ENCODE measurements at regions not wholly inside any gene's neighbourhood (a gene's known extent, or its start where the extent isn't known, plus 50 kb on each side); places are given as distances from the start of the nearest gene placed in this dataset.

- no peaks in the 10 kb centered on the region for H3K9me3 ChIP-seq
- H3K27me3 ChIP-seq: no peaks in the 10 kb centered on the region
- no peaks in the 10 kb centered on the region for H3K4me1 ChIP-seq
- no peaks in the 10 kb centered on the region for H3K36me3 ChIP-seq
- TF ChIP-seq, protein P1, sequence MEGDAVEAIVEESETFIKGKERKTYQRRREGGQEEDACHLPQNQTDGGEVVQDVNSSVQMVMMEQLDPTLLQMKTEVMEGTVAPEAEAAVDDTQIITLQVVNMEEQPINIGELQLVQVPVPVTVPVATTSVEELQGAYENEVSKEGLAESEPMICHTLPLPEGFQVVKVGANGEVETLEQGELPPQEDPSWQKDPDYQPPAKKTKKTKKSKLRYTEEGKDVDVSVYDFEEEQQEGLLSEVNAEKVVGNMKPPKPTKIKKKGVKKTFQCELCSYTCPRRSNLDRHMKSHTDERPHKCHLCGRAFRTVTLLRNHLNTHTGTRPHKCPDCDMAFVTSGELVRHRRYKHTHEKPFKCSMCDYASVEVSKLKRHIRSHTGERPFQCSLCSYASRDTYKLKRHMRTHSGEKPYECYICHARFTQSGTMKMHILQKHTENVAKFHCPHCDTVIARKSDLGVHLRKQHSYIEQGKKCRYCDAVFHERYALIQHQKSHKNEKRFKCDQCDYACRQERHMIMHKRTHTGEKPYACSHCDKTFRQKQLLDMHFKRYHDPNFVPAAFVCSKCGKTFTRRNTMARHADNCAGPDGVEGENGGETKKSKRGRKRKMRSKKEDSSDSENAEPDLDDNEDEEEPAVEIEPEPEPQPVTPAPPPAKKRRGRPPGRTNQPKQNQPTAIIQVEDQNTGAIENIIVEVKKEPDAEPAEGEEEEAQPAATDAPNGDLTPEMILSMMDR (IDR thresholded peaks at IDR 0.05): no peak
- no peak for TF ChIP-seq EP300 (IDR thresholded peaks at IDR 0.05)
- no peak for TF ChIP-seq POLR2A (IDR thresholded peaks at IDR 0.05)
- TF ChIP-seq POLR2AphosphoS5 (IDR thresholded peaks at IDR 0.05): no peak
- H3K27ac ChIP-seq: no peak overlapping the region
- no peak overlapping the region for H3K4me3 ChIP-seq
- ATAC-seq: no peak
- 63 to 77% methylated on average over 2 to 3 of the region's 3 CpGs for WGBS, 2 donors (ENCODE audit: low coverage in 1 of 2)
These were observed 447.8 kb downstream of the FAT4 start for GRCh38 chr4:125762537-125762936.

- no peak for ATAC-seq
- H3K9me3 ChIP-seq: no peaks in the 10 kb centered on the region
These were observed 451.2 kb downstream of the FAT4 start for GRCh38 chr4:125765941-125766340.

DNA sequence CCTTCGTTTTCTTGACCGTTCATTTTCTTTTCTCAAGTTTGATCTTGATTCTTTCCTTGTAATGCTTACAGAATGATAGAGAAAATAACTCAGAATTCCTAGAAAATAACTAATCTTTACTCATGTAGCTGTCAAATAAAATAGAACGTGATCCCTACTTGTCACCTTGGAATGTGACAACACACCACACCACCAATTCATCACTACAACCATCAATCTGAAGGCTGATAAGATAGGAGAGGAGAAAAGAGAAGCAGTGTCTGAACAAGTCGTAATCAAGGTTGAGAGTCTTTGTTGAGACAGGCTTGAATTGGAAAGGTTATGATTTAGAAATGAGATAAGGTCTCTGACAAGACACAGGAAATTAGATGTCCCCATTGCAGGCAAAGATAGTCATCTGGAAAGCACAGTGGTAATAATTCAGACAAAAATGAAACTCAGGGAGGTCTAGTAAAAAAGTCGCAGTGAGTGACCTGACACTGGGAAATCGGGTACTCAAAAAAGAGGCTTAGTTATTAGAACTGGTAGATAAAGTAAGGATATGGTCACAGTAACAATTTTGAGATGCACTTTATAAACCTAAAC, 456.2 kb downstream of the FAT4 start:
- H3K4me3 ChIP-seq: no peak overlapping the region
- 83 to 93% methylated on average over 6 of the region's 6 CpGs for WGBS, 2 donors (ENCODE audit: low coverage in 1 of 2)
- no peak for TF ChIP-seq POLR2A (IDR thresholded peaks at IDR 0.05)
- TF ChIP-seq EP300 (IDR thresholded peaks at IDR 0.05): no peak
- H3K27me3 ChIP-seq: no peaks in the 10 kb centered on the region
- H3K36me3 ChIP-seq: no peaks in the 10 kb centered on the region
- H3K9me3 ChIP-seq: no peaks in the 10 kb centered on the region
- ATAC-seq: no peak
- no peak overlapping the region for H3K27ac ChIP-seq
- H3K4me1 ChIP-seq: no peaks in the 10 kb centered on the region

More at GRCh38 chr4:125765941-125766340, 451.2 kb downstream of the FAT4 start:
- Histone ChIP-seq H3K4me3 (no peak overlapping the region), H3K4me1 (no peaks in the 10 kb centered on the region), H3K27ac (no peak overlapping the region), H3K36me3 (no peaks in the 10 kb centered on the region), H3K27me3 (no peaks in the 10 kb centered on the region)
- TF ChIP-seq, protein P1 (IDR thresholded peaks at IDR 0.05): no peak
- TF ChIP-seq EP300 (IDR thresholded peaks at IDR 0.05) (no peak), POLR2AphosphoS5 (IDR thresholded peaks at IDR 0.05) (no peak)

DNA sequence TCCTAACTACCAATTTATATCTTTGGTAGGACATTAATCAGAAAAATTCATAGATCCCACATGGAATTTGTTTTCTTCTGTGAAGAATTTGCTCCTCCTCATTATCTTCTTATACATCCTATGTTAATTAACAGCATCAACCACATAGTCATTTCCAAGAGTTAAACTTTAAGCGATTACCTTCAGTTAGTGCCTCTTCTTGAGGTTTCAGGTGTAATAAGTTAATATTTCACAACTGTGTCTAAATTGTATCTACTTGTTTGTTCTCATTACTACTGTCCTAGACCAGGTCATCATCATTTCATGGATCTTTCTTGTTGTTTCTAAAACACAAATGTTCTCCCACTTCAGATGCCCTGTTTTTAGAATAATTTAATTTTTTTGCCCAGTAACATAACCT, 457.9 kb downstream of the FAT4 start:
- no peak for TF ChIP-seq POLR2A (IDR thresholded peaks at IDR 0.05)
- TF ChIP-seq, protein P1 (IDR thresholded peaks at IDR 0.05): no peak
- no peak for TF ChIP-seq EP300 (IDR thresholded peaks at IDR 0.05)
- no peak for TF ChIP-seq POLR2AphosphoS5 (IDR thresholded peaks at IDR 0.05)
- no peak overlapping the region for H3K4me3 ChIP-seq
- H3K27ac ChIP-seq: no peak overlapping the region
- no peak for ATAC-seq
- H3K4me1 ChIP-seq: no peaks in the 10 kb centered on the region
- H3K36me3 ChIP-seq: no peaks in the 10 kb centered on the region
- H3K27me3 ChIP-seq: no peaks in the 10 kb centered on the region
- WGBS, 2 donors (ENCODE audit: low coverage in 1 of 2): 100% methylated on average over 1 of the region's 1 CpG
- no peaks in the 10 kb centered on the region for H3K9me3 ChIP-seq

DNA sequence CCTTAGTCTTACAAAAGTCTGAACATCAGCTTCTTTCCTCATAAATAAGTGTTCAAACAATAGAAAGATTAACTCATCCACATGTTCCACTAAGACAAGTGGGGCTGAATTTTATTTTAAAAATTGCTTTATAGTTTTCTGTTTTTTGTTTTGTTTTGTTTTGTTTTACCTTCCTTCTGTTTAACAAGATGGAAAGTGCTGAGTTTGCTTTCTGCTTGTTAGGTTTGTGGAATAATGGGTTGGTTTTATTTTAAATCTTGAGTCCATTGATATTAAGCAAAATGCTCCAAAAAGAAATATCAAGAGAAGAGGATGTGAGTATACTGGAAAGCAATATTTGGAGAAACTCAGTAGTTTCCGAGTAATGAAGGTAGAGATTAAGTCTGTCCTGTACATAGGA, 458.7 kb downstream of the FAT4 start:
- Histone ChIP-seq H3K4me1 (no peaks in the 10 kb centered on the region), H3K9me3 (no peaks in the 10 kb centered on the region), H3K4me3 (no peak overlapping the region), H3K36me3 (no peaks in the 10 kb centered on the region), H3K27me3 (no peaks in the 10 kb centered on the region), H3K27ac (no peak overlapping the region)
- no peak for ATAC-seq
- 75 to 82% methylated on average over 1 of the region's 1 CpG for WGBS, 2 donors (ENCODE audit: low coverage in 1 of 2)
- TF ChIP-seq, protein P1 (IDR thresholded peaks at IDR 0.05): no peak
- no peak for TF ChIP-seq POLR2A (IDR thresholded peaks at IDR 0.05)
- TF ChIP-seq POLR2AphosphoS5 (IDR thresholded peaks at IDR 0.05): no peak
- TF ChIP-seq EP300 (IDR thresholded peaks at IDR 0.05): no peak
